Stimulated activated CD4-positive, alpha-beta T cell treated with anti-CD3 and anti-CD28 coated beads, Interleukin-2, amount 100 ng/mL, for 48 hours (primary cell): ENCODE measurements at regions not wholly inside any gene's neighbourhood (a gene's known extent, or its start where the extent isn't known, plus 50 kb on each side); places are given as distances from the start of the nearest gene placed in this dataset.
"Not testable (repeated sequence)": the region's sequence is repeated elsewhere in the genome, so short reads cannot be mapped to it uniquely, and the experiment has no call there.

Source experiments
- DNase-seq, 2 donors: peaks; one replicate each; pipeline ENCODE4 v3.0.0-alpha.2; 2020

GRCh38 chr4:118504927-118505326, 152.1 kb upstream of the PRSS12 start:
- not testable (repeated sequence) for DNase-seq

GRCh38 chr4:118505491-118505890, 152.7 kb upstream of the PRSS12 start:
- not testable (repeated sequence) for DNase-seq

- not testable (repeated sequence) for DNase-seq
Observed at GRCh38 chr4:118512870-118513269, 160.1 kb upstream of the PRSS12 start.

- not testable (repeated sequence) for DNase-seq
Observed at GRCh38 chr4:118514332-118514731, 161.5 kb upstream of the PRSS12 start.

GRCh38 chr4:118516107-118516506, 163.3 kb upstream of the PRSS12 start:
- not testable (repeated sequence) for DNase-seq

GRCh38 chr4:118530107-118530506, 155.1 kb upstream of the METTL14 start:
- DNase-seq = not testable (repeated sequence)

GRCh38 chr4:118531947-118532346, 153.2 kb upstream of the METTL14 start:
- DNase-seq = not testable (repeated sequence)

- not testable (repeated sequence) for DNase-seq
Observed at GRCh38 chr4:118535788-118536187, 149.4 kb upstream of the METTL14 start.

- not testable (repeated sequence) for DNase-seq
Observed at GRCh38 chr4:118539412-118540077, 145.6 kb upstream of the METTL14 start.

GRCh38 chr4:118556576-118556975, 128.6 kb upstream of the METTL14 start:
- not testable (repeated sequence) for DNase-seq

- no peak for DNase-seq
Observed at GRCh38 chr4:118557298-118557851, 127.8 kb upstream of the METTL14 start.

GRCh38 chr4:118558188-118558587, 127.0 kb upstream of the METTL14 start:
- not testable (repeated sequence) for DNase-seq

- not testable (repeated sequence) for DNase-seq
Observed at GRCh38 chr4:118561559-118561958, 123.6 kb upstream of the METTL14 start.

- DNase-seq = not testable (repeated sequence)
Observed at GRCh38 chr4:118566003-118566513, 119.1 kb upstream of the METTL14 start.

- not testable (repeated sequence) for DNase-seq
Observed at GRCh38 chr4:118572991-118573390, 112.2 kb upstream of the METTL14 start.

GRCh38 chr4:118574251-118574913, 110.8 kb upstream of the METTL14 start:
- DNase-seq = not testable (repeated sequence)

- DNase-seq = not testable (repeated sequence)
Observed at GRCh38 chr4:118575057-118575456, 110.1 kb upstream of the METTL14 start.

GRCh38 chr4:118575726-118576125, 109.5 kb upstream of the METTL14 start:
- not testable (repeated sequence) for DNase-seq

GRCh38 chr4:118576709-118577219, 108.4 kb upstream of the METTL14 start:
- DNase-seq = not testable (repeated sequence)

- no peak for DNase-seq
Observed at GRCh38 chr4:118585015-118585414, 100.2 kb upstream of the METTL14 start.

- no peak for DNase-seq
Observed at GRCh38 chr4:118586357-118586790, 98.8 kb upstream of the METTL14 start.

GRCh38 chr4:118587116-118587831, 97.9 kb upstream of the METTL14 start:
- DNase-seq = no peak

GRCh38 chr4:118587946-118588345, 97.2 kb upstream of the METTL14 start:
- DNase-seq = no peak
